ENCODE measurements at regions not wholly inside any gene's neighbourhood (a gene's known extent, or its start where the extent isn't known, plus 50 kb on each side); places are given as distances from the start of the nearest gene placed in this dataset.
A peak's percentile ranks its signal among the peaks of the same experiment; 100 is the strongest.

GRCh38 chr7:130919316-130920103, 185.5 kb upstream of the KLF14 start:
- Histone ChIP-seq H3K36me3 (ENCODE audit: control insufficient read depth in 2 of 2, extremely low read depth in 1 of 2, insufficient read depth in 1 of 2, low read length in 1 of 2) (peaks cover 3 to 15% of the 10 kb centered on the region in 2 donors), H3K4me1 (ENCODE audit: control insufficient read depth in 1 of 2, extremely low read depth in 1 of 2, insufficient read depth in 2 of 2, low read length in 2 of 2) (peaks cover 2 to 51% of the 10 kb centered on the region in 2 experiments)
- peaks cover 32% of the 10 kb centered on the region for H3K36me3 Mint-ChIP-seq

GRCh38 chr7:130920122-130920521, 186.1 kb upstream of the KLF14 start:
- Mint-ChIP-seq H3K36me3 (peaks cover 35% of the 10 kb centered on the region), H3K27me3 (no peaks in the 10 kb centered on the region), H3K9me3 (no peaks in the 10 kb centered on the region), H3K4me3 (peak overlapping the region in 1 of 3 donors; percentile 37), H3K4me1 (peaks cover 78 to 96% (median 92%) of the 10 kb centered on the region in 3 donors), H3K27ac (peak overlapping the region; percentile 63 to 75)
- ChIA-PET POLR2A (interaction anchor here in 1 of 2 donors (2.2 kb wide), 1 partner anchor 11 kb away, joined by 7 read pairs; no protein-coding TSS in a partner anchor), CTCF (no interaction called here)
- Histone ChIP-seq H3K9me3 (no peaks in the 10 kb centered on the region), H3K27ac (ENCODE audit: low read length) (no peak overlapping the region), H3K27me3 (replicated peaks in 1 of 2; ENCODE audit: control insufficient read depth in 2 of 2, extremely low read depth in 1 of 2, insufficient read depth in 2 of 2, low read length in 1 of 2) (no peaks in the 10 kb centered on the region), H3K4me3 (ENCODE audit: control insufficient read depth in 1 of 2, extremely low read depth in 1 of 2, low read length in 1 of 2) (no peak overlapping the region), H3K36me3 (ENCODE audit: control insufficient read depth in 2 of 2, extremely low read depth in 1 of 2, insufficient read depth in 1 of 2, low read length in 1 of 2) (peaks cover 3 to 15% of the 10 kb centered on the region in 2 donors), H3K4me1 (ENCODE audit: control insufficient read depth in 1 of 2, extremely low read depth in 1 of 2, insufficient read depth in 2 of 2, low read length in 2 of 2) (peaks cover 2 to 46% of the 10 kb centered on the region in 2 experiments)
- ATAC-seq (replicated peaks in 1 of 4) (no peak), DNase-seq (no peak)
- WGBS (ENCODE audit: insufficient coverage), result 83% methylated on average over 1 of the region's 3 CpGs

More at GRCh38 chr7:130919316-130920103, 185.5 kb upstream of the KLF14 start:
- H3K9me3 ChIP-seq, result no peaks in the 10 kb centered on the region
- no peaks in the 10 kb centered on the region for H3K27me3 Mint-ChIP-seq
- peaks cover 78 to 96% (median 92%) of the 10 kb centered on the region in 3 donors for H3K4me1 Mint-ChIP-seq
- H3K4me3 Mint-ChIP-seq, result no peak overlapping the region
- DNase-seq, result no peak
- no peak for ATAC-seq (replicated peaks in 1 of 4)
- H3K4me3 ChIP-seq (ENCODE audit: control insufficient read depth in 1 of 2, extremely low read depth in 1 of 2, low read length in 1 of 2), result no peak overlapping the region
- peak overlapping the region; percentile 75 to 84 for H3K27ac Mint-ChIP-seq
- ChIA-PET CTCF (no interaction called here), POLR2A (interaction anchor here in 1 of 2 donors (1.8 to 2.2 kb wide), 2 partner anchors 11 to 26 kb away, joined by 4 to 7 read pairs; no protein-coding TSS in a partner anchor)
- no peak overlapping the region for H3K27ac ChIP-seq (ENCODE audit: low read length)
- WGBS (ENCODE audit: insufficient coverage), result no CpG with 5 or more reads among the region's 2 CpGs
- H3K27me3 ChIP-seq (replicated peaks in 1 of 2; ENCODE audit: control insufficient read depth in 2 of 2, extremely low read depth in 1 of 2, insufficient read depth in 2 of 2, low read length in 1 of 2), result no peaks in the 10 kb centered on the region
- no peaks in the 10 kb centered on the region for H3K9me3 Mint-ChIP-seq

- peaks cover 4 to 45% of the 10 kb centered on the region in 2 experiments for H3K4me1 ChIP-seq (ENCODE audit: control insufficient read depth in 1 of 2, extremely low read depth in 1 of 2, insufficient read depth in 2 of 2, low read length in 2 of 2)
- peak overlapping the region in 1 of 2 donors; percentile 61 for H3K27ac Mint-ChIP-seq
These were observed 187.6 kb upstream of the KLF14 start for GRCh38 chr7:130921391-130922180.

GRCh38 chr7:130922206-130923112, 188.5 kb upstream of the KLF14 start:
- no peaks in the 10 kb centered on the region for H3K9me3 Mint-ChIP-seq
- peak overlapping the region; percentile 61 to 79 for H3K27ac Mint-ChIP-seq
- H3K9me3 ChIP-seq, result no peaks in the 10 kb centered on the region
- 100% methylated on average over 1 of the region's 4 CpGs for WGBS (ENCODE audit: insufficient coverage)
- ChIA-PET POLR2A (interaction anchor here (0.8 to 1.4 kb wide), 5 partner anchors 9 to 23 kb away, joined by 3 to 17 read pairs (median 5); no protein-coding TSS in a partner anchor), CTCF (interaction anchor here (0.8 to 1.6 kb wide), 6 partner anchors 9 to 106 kb away, joined by 3 to 8 read pairs (median 4); no protein-coding TSS in a partner anchor)
- H3K4me1 Mint-ChIP-seq, result peaks cover 78 to 96% (median 93%) of the 10 kb centered on the region in 3 donors
- H3K4me3 Mint-ChIP-seq, result no peak overlapping the region
- peaks cover 47% of the 10 kb centered on the region for H3K36me3 Mint-ChIP-seq
- no peak overlapping the region for H3K27ac ChIP-seq (ENCODE audit: low read length)
- ATAC-seq (replicated peaks in 1 of 4) (no peak), DNase-seq (no peak)
- H3K4me1 ChIP-seq (ENCODE audit: control insufficient read depth in 1 of 2, extremely low read depth in 1 of 2, insufficient read depth in 2 of 2, low read length in 2 of 2), result peaks cover 4 to 48% of the 10 kb centered on the region in 2 experiments
- no peak overlapping the region for H3K4me3 ChIP-seq (ENCODE audit: control insufficient read depth in 1 of 2, extremely low read depth in 1 of 2, low read length in 1 of 2)
- no peaks in the 10 kb centered on the region for H3K27me3 ChIP-seq (replicated peaks in 1 of 2; ENCODE audit: control insufficient read depth in 2 of 2, extremely low read depth in 1 of 2, insufficient read depth in 2 of 2, low read length in 1 of 2)
- peaks cover 5 to 11% of the 10 kb centered on the region in 2 donors for H3K36me3 ChIP-seq (ENCODE audit: control insufficient read depth in 2 of 2, extremely low read depth in 1 of 2, insufficient read depth in 1 of 2, low read length in 1 of 2)
- H3K27me3 Mint-ChIP-seq, result no peaks in the 10 kb centered on the region

More at GRCh38 chr7:130921391-130922180, 187.6 kb upstream of the KLF14 start:
- H3K9me3 ChIP-seq, result no peaks in the 10 kb centered on the region
- no peak overlapping the region for H3K27ac ChIP-seq (ENCODE audit: low read length)
- Mint-ChIP-seq H3K27me3 (no peaks in the 10 kb centered on the region), H3K4me3 (no peak overlapping the region), H3K36me3 (peaks cover 42% of the 10 kb centered on the region), H3K9me3 (no peaks in the 10 kb centered on the region), H3K4me1 (peaks cover 78 to 96% (median 92%) of the 10 kb centered on the region in 3 donors)
- H3K4me3 ChIP-seq (ENCODE audit: control insufficient read depth in 1 of 2, extremely low read depth in 1 of 2, low read length in 1 of 2), result no peak overlapping the region
- no peak for ATAC-seq (replicated peaks in 1 of 4)
- CTCF ChIA-PET, result interaction anchor here (0.6 to 1.6 kb wide), 7 partner anchors 8 to 107 kb away, joined by 3 to 8 read pairs (median 4); no protein-coding TSS in a partner anchor
- no peaks in the 10 kb centered on the region for H3K27me3 ChIP-seq (replicated peaks in 1 of 2; ENCODE audit: control insufficient read depth in 2 of 2, extremely low read depth in 1 of 2, insufficient read depth in 2 of 2, low read length in 1 of 2)
- 92% methylated on average over 20 of the region's 23 CpGs for WGBS (ENCODE audit: insufficient coverage)
- POLR2A ChIA-PET, result interaction anchor here (0.8 to 1.4 kb wide), 4 partner anchors 8 to 17 kb away, joined by 4 to 17 read pairs (median 6); no protein-coding TSS in a partner anchor
- DNase-seq, result no peak
- peaks cover 5 to 11% of the 10 kb centered on the region in 2 donors for H3K36me3 ChIP-seq (ENCODE audit: control insufficient read depth in 2 of 2, extremely low read depth in 1 of 2, insufficient read depth in 1 of 2, low read length in 1 of 2)

GRCh38 chr7:130923365-130923764, 189.4 kb upstream of the KLF14 start:
- H3K9me3 ChIP-seq, result no peaks in the 10 kb centered on the region
- ChIA-PET CTCF (interaction anchor here in 1 of 2 donors (1.6 kb wide), 2 partner anchors 10 to 26 kb away, joined by 5 to 8 read pairs; no protein-coding TSS in a partner anchor), POLR2A (interaction anchor here in 1 of 2 donors (1.0 to 1.4 kb wide), 2 partner anchors 8 to 22 kb away, joined by 3 read pairs; no protein-coding TSS in a partner anchor)
- Mint-ChIP-seq H3K27ac (peak overlapping the region; percentile 46 to 79), H3K27me3 (no peaks in the 10 kb centered on the region), H3K9me3 (no peaks in the 10 kb centered on the region), H3K4me1 (peaks cover 78 to 96% (median 93%) of the 10 kb centered on the region in 3 donors), H3K36me3 (peaks cover 49% of the 10 kb centered on the region), H3K4me3 (no peak overlapping the region)
- ATAC-seq (replicated peaks in 1 of 4) (no peak), DNase-seq (no peak)
- H3K27ac ChIP-seq (ENCODE audit: low read length), result no peak overlapping the region
- no CpG with 5 or more reads among the region's 4 CpGs for WGBS (ENCODE audit: insufficient coverage)
- peaks cover 5 to 11% of the 10 kb centered on the region in 2 donors for H3K36me3 ChIP-seq (ENCODE audit: control insufficient read depth in 2 of 2, extremely low read depth in 1 of 2, insufficient read depth in 1 of 2, low read length in 1 of 2)
- no peaks in the 10 kb centered on the region for H3K27me3 ChIP-seq (replicated peaks in 1 of 2; ENCODE audit: control insufficient read depth in 2 of 2, extremely low read depth in 1 of 2, insufficient read depth in 2 of 2, low read length in 1 of 2)
- H3K4me3 ChIP-seq (ENCODE audit: control insufficient read depth in 1 of 2, extremely low read depth in 1 of 2, low read length in 1 of 2), result no peak overlapping the region
- peaks cover 4 to 50% of the 10 kb centered on the region in 2 experiments for H3K4me1 ChIP-seq (ENCODE audit: control insufficient read depth in 1 of 2, extremely low read depth in 1 of 2, insufficient read depth in 2 of 2, low read length in 2 of 2)

Measured in T-cell (primary cell).